H1 (cell line): ENCODE measurements at regions not wholly inside any gene's neighbourhood (a gene's known extent, or its start where the extent isn't known, plus 50 kb on each side); places are given as distances from the start of the nearest gene placed in this dataset.

ENCODE experiments used
- CTCF ChIA-PET: fragments of 300-600 bp; sonication (Branson Sonifier 250); formaldehyde crosslinking; loops from one replicate; lab custom pipeline; 2021; ENCODE audit not compliant: partially characterized antibody; lab: Charles Lee
- POLR2A ChIA-PET: fragments of 300-600 bp; sonication (Branson Sonifier 250); formaldehyde crosslinking; loops from one replicate; lab custom pipeline; 2021; ENCODE audit warnings: inconsistent platforms; ENCODE audit not compliant: partially characterized antibody; lab: Charles Lee
- DNase-seq, 2 experiments: peaks; one replicate each; pipeline versions ENCODE4 v3.0.0 to v3.0.0-alpha.2; 2010 to 2022; ENCODE audit warnings: low spot score in 2 of 2, low read depth in 1 of 2, mixed read lengths in 1 of 2
- FAIRE-seq: peaks from 2 replicates; lab custom pipeline; 2011; peaks lifted over from hg19 to GRCh38; lab: Jason Lieb, UNC
- H2AFZ ChIP-seq: 2 replicates; pipeline ENCODE4 v1.8.1; 2012; ENCODE audit warnings: low read length, inconsistent platforms
- H2AK5ac ChIP-seq: 2 replicates; pipeline ENCODE4 v1.6.1; 2013; ENCODE audit warnings: low read depth, low read length
- H2BK120ac ChIP-seq: replicated peaks from 2 replicates; pipeline ENCODE3; 2013; ENCODE audit warnings: low read depth, low read length, inconsistent platforms
- H2BK12ac ChIP-seq: 2 replicates; pipeline ENCODE4 v1.6.1; 2013; ENCODE audit warnings: low read depth, low read length
- H2BK15ac ChIP-seq: 2 replicates; pipeline ENCODE4 v1.6.1; 2013; ENCODE audit warnings: low read length
- H2BK20ac ChIP-seq: 2 replicates; pipeline ENCODE4 v1.6.1; 2013; ENCODE audit warnings: low read length
- H2BK5ac ChIP-seq: 2 replicates; pipeline ENCODE4 v1.6.1; 2013; ENCODE audit warnings: low read depth, low read length
- H3K14ac ChIP-seq: 2 replicates; pipeline ENCODE4 v1.6.1; 2013; ENCODE audit warnings: inconsistent platforms; ENCODE audit not compliant: insufficient read length
- H3K18ac ChIP-seq: 2 replicates; pipeline ENCODE4 v1.6.1; 2013; ENCODE audit warnings: low read length; ENCODE audit errors: extremely low read depth
- H3K23ac ChIP-seq: 2 replicates; pipeline ENCODE4 v1.6.1; 2013; ENCODE audit warnings: inconsistent platforms; ENCODE audit not compliant: insufficient read length
- H3K23me2 ChIP-seq: 2 replicates; pipeline ENCODE4 v1.6.1; 2013; ENCODE audit warnings: low read depth, low read length
- H3K27ac ChIP-seq: 2 replicates; pipeline ENCODE4 v1.6.1; 2011; ENCODE audit warnings: low read depth, low read length, inconsistent platforms
- H3K27me3 ChIP-seq, 4 experiments: replicated peaks in 1 of 4; 1 replicate in 1 of 4; 2 replicates in 3 of 4; pipeline versions ENCODE4 v1.6.1 to v1.8.1; 2011 to 2013; ENCODE audit warnings: low read length in 3 of 4, mild to moderate bottlenecking in 3 of 4, inconsistent platforms in 2 of 4, mixed read lengths in 2 of 4, moderate library complexity in 1 of 4; ENCODE audit not compliant: control insufficient read depth in 3 of 4, insufficient read depth in 3 of 4; ENCODE audit errors: extremely low read depth in 1 of 4
- H3K36me3 ChIP-seq, 4 experiments: 2 replicates each; pipeline versions ENCODE4 v1.6.1 to v1.8.1; 2011 to 2013; ENCODE audit warnings: mild to moderate bottlenecking in 4 of 4, low read length in 3 of 4, moderate library complexity in 2 of 4, control low read depth in 1 of 4, inconsistent platforms in 1 of 4; ENCODE audit not compliant: insufficient read depth in 4 of 4, control insufficient read depth in 2 of 4
- H3K4ac ChIP-seq: replicated peaks from 2 replicates; pipeline ENCODE3; 2013; ENCODE audit warnings: low read length, low read depth, mixed read lengths, inconsistent platforms; ENCODE audit not compliant: insufficient read length
- H3K4me1 ChIP-seq, 4 experiments: replicated peaks in 1 of 4; 1 replicate in 1 of 4; 2 replicates in 3 of 4; pipeline versions ENCODE4 v1.6.1 to v1.8.1; 2011 to 2013; ENCODE audit warnings: low read length in 3 of 4, inconsistent platforms in 2 of 4, mixed read lengths in 1 of 4; ENCODE audit not compliant: insufficient read depth in 4 of 4, control insufficient read depth in 3 of 4
- H3K4me2 ChIP-seq, 2 experiments: 2 replicates each; pipeline versions ENCODE4 v1.6.1 to v1.8.1; 2011 to 2013; ENCODE audit warnings: low read depth in 2 of 2, low read length in 2 of 2, control low read depth in 1 of 2, inconsistent platforms in 1 of 2, mild to moderate bottlenecking in 1 of 2; ENCODE audit not compliant: insufficient read depth in 1 of 2
- H3K4me3 ChIP-seq, 4 experiments: fragments of 200-600, 300-600 bp in 1 of 4; sonication (generic), shearing (Covaris generic), sonication (Bioruptor Twin) in 1 of 4; 2 replicates each; pipeline versions ENCODE4 v1.5.1 to v1.8.1; 2011 to 2016; ENCODE audit warnings: low read length in 4 of 4, low read depth in 3 of 4, control low read depth in 2 of 4, inconsistent platforms in 2 of 4, mild to moderate bottlenecking in 2 of 4, mixed read lengths in 1 of 4, moderate library complexity in 1 of 4; ENCODE audit not compliant: insufficient read depth in 2 of 4; ENCODE audit errors: extremely low read depth in 1 of 4
- H3K56ac ChIP-seq: replicated peaks from 2 replicates; pipeline ENCODE3; 2013; ENCODE audit warnings: low read depth, mild to moderate bottlenecking, mixed read lengths, low read length, inconsistent platforms; ENCODE audit not compliant: insufficient read length
- H3K79me1 ChIP-seq: 2 replicates; pipeline ENCODE4 v1.6.1; 2013; ENCODE audit warnings: low read depth, low read length, control low read depth
- H3K79me2 ChIP-seq, 2 experiments: 2 replicates each; pipeline versions ENCODE4 v1.6.1 to v1.8.1; 2012 to 2013; ENCODE audit warnings: low read length in 2 of 2, mild to moderate bottlenecking in 2 of 2, inconsistent platforms in 1 of 2; ENCODE audit not compliant: insufficient read depth in 2 of 2, control insufficient read depth in 1 of 2
- H3K9ac ChIP-seq, 4 experiments: replicated peaks in 1 of 4; 1 replicate in 1 of 4; 2 replicates in 3 of 4; pipeline versions ENCODE4 v1.6.1 to v1.8.1; 2011 to 2013; ENCODE audit warnings: low read depth in 3 of 4, low read length in 3 of 4, control low read depth in 2 of 4, mild to moderate bottlenecking in 2 of 4, moderate library complexity in 2 of 4, inconsistent platforms in 1 of 4; ENCODE audit errors: extremely low read depth in 1 of 4
- H3K9me3 ChIP-seq, 2 experiments: 2 replicates each; pipeline versions ENCODE4 v1.6.1 to v1.8.1; 2012 to 2013; ENCODE audit warnings: mild to moderate bottlenecking in 2 of 2, moderate library complexity in 2 of 2, control low read depth in 1 of 2, inconsistent platforms in 1 of 2, low read depth in 1 of 2, low read length in 1 of 2, mixed read lengths in 1 of 2; ENCODE audit not compliant: insufficient read depth in 2 of 2
- H4K20me1 ChIP-seq, 2 experiments: replicated peaks in 1 of 2; 2 replicates each; pipeline versions ENCODE3 to v1.8.1; 2011 to 2013; ENCODE audit warnings: inconsistent platforms in 2 of 2, low read length in 2 of 2, mild to moderate bottlenecking in 1 of 2; ENCODE audit not compliant: insufficient read depth in 2 of 2, control insufficient read depth in 1 of 2
- H4K5ac ChIP-seq: 2 replicates; pipeline ENCODE4 v1.6.1; 2013; ENCODE audit warnings: low read length, low read depth, mixed read lengths, inconsistent platforms; ENCODE audit not compliant: insufficient read length
- H4K8ac ChIP-seq: 2 replicates; pipeline ENCODE4 v1.8.0; 2013; ENCODE audit warnings: mild to moderate bottlenecking, moderate library complexity, low read length, inconsistent platforms; ENCODE audit not compliant: insufficient read depth; ENCODE audit errors: extremely low read depth
- H4K91ac ChIP-seq: replicated peaks from 2 replicates; pipeline ENCODE3; 2013; ENCODE audit warnings: low read length, mixed read lengths, inconsistent platforms; ENCODE audit not compliant: insufficient read length
- CBX5 ChIP-seq: fragments of 300-800, 300-1000 bp; sonication (generic); IDR thresholded peaks from 2 replicates; pipeline ENCODE4 v1.7.1; 2016; ENCODE audit warnings: antibody characterized with exemption, low read length, low read depth
- CTCF ChIP-seq, 3 experiments: IDR thresholded peaks; 1 replicate in 2 of 3; 2 replicates in 1 of 3; pipeline versions ENCODE4 v1.5.1 to v1.6.1; 2011; ENCODE audit warnings: low read length in 3 of 3, mild to moderate bottlenecking in 3 of 3, inconsistent platforms in 2 of 3, low read depth in 1 of 3, moderate library complexity in 1 of 3; ENCODE audit not compliant: insufficient read depth in 1 of 3; ENCODE audit errors: control extremely low read depth in 1 of 3
- FOSL1 ChIP-seq: IDR thresholded peaks from 2 replicates; pipeline ENCODE4 v1.6.1; 2011; ENCODE audit warnings: mild to moderate bottlenecking, low read depth, low read length, moderate library complexity; ENCODE audit not compliant: insufficient read depth
- KDM4A ChIP-seq: IDR thresholded peaks from one replicate; pipeline ENCODE4 v1.7.1; 2012; ENCODE audit warnings: low read depth, mild to moderate bottlenecking, moderate library complexity, low read length, inconsistent platforms; ENCODE audit not compliant: severe bottlenecking
- KDM5A ChIP-seq: fragments of 200-600 bp; IDR thresholded peaks from 2 replicates; pipeline ENCODE4 v1.7.1; 2012; ENCODE audit warnings: mild to moderate bottlenecking, low read length, inconsistent platforms, mixed read lengths
- MAFK ChIP-seq: IDR thresholded peaks from 2 replicates; pipeline ENCODE4 v1.6.1; 2012; ENCODE audit warnings: low read depth, mild to moderate bottlenecking, improper control_type of control experiment, low read length
- NANOG ChIP-seq: IDR thresholded peaks from 2 replicates; pipeline ENCODE4 v1.6.1; 2011; ENCODE audit warnings: low read length, low read depth, mild to moderate bottlenecking, inconsistent platforms; ENCODE audit not compliant: insufficient read depth, poor library complexity, severe bottlenecking
- SP1 ChIP-seq: IDR thresholded peaks from 2 replicates; pipeline ENCODE4 v1.6.1; 2011; ENCODE audit warnings: low read depth, low read length
- TBP ChIP-seq: IDR thresholded peaks from 2 replicates; pipeline ENCODE4 v1.6.1; 2011; ENCODE audit warnings: low read depth, low read length, improper control_type of control experiment
- YY1 ChIP-seq: IDR thresholded peaks from 2 replicates; pipeline ENCODE4 v1.6.1; 2011; ENCODE audit warnings: low read depth, mild to moderate bottlenecking, low read length
- WGBS, 2 experiments: shearing (Covaris generic) in 1 of 2; methylation state at CpG; one replicate each; pipeline versions ENCODE4 v1.1.6 to v1.1.7; 2013 to 2015; ENCODE audit warnings: low lambda C conversion rate in 2 of 2, mixed read lengths in 2 of 2, inconsistent platforms in 1 of 2, low coverage in 1 of 2, missing lambda C conversion rate in 1 of 2; ENCODE audit not compliant: insufficient replicate concordance in 2 of 2, insufficient coverage in 1 of 2, insufficient read length in 1 of 2; ENCODE audit errors: extremely low coverage in 1 of 2, missing lambda C conversion rate in 1 of 2; 5-methylcytosine and 5-hydroxymethylcytosine counted together

GRCh38 chr4:181949704-181950312, 293.4 kb upstream of the TENM3 start:
- DNase-seq (peak; percentile 75 to 79), FAIRE-seq (peak; percentile 85)
- Histone ChIP-seq H2BK120ac (peak overlapping the region; percentile 100), H3K23me2 (no peaks in the 10 kb centered on the region; the same call in 1 of the 2 replicates), H3K79me1 (no peaks in the 10 kb centered on the region), H3K27ac (peak overlapping the region; percentile 80), H3K4me1 (peaks cover 3 to 10% (median 8%) of the 10 kb centered on the region in 4 experiments; a peak in 6 of 7 replicates), H3K9me3 (no peaks in the 10 kb centered on the region; a peak in 1 of 4 replicates), H3K27me3 (no peaks in the 10 kb centered on the region), H4K5ac (peak overlapping the region; percentile 98), H3K4ac (peak overlapping the region; percentile 98), H2BK12ac (peak overlapping the region; percentile 99), H2AFZ (no peak overlapping the region), H3K79me2 (no peaks in the 10 kb centered on the region), H4K91ac (peak overlapping the region; percentile 100), H4K8ac (no peak overlapping the region; the same call in 1 of the 2 replicates), H2BK5ac (peak overlapping the region; percentile 100), H3K9ac (no peak overlapping the region; a peak in 1 of 7 replicates), H3K56ac (peak overlapping the region; percentile 93), H4K20me1 (no peaks in the 10 kb centered on the region), H3K18ac (peak overlapping the region; percentile 99), H3K36me3 (no peaks in the 10 kb centered on the region; a peak in 1 of 8 replicates), H3K4me3 (no peak overlapping the region), H2BK20ac (peak overlapping the region; percentile 99), H3K23ac (no peak overlapping the region), H3K14ac (peak overlapping the region; percentile 91), H2AK5ac (peak overlapping the region; percentile 99), H3K4me2 (peak overlapping the region in 1 of 2 experiments; percentile 43; a peak in 2 of 4 replicates), H2BK15ac (no peak overlapping the region)
- ChIA-PET CTCF (interaction anchor here (0.8 kb wide), 1 partner anchor 12 kb away, joined by 3 read pairs; no protein-coding TSS in a partner anchor), POLR2A (interaction anchor here (0.6 to 2.7 kb wide), 6 partner anchors 10 to 191 kb away, joined by 3 to 8 read pairs (median 4); no protein-coding TSS in a partner anchor)
- WGBS, 2 experiments, result 8% methylated on average over 6 of the region's 6 CpGs; no CpG with 5 or more reads in 1 of the 2 experiments
- TF ChIP-seq CTCF (IDR thresholded peaks at IDR 0.05; ENCODE audit: control extremely low read depth in 1 of 3, insufficient read depth in 1 of 3, low read depth in 1 of 3, low read length in 3 of 3) (no peak), FOSL1 (no peak), KDM5A (no peak), KDM4A (no peak), NANOG (peak; percentile 97), TBP (no peak), YY1 (0 out of 2 replicates have a peak, but pooled peaks have one; percentile 50), SP1 (peak; percentile 72), CBX5 (no peak), MAFK (no peak)
